GM23248 (cell line): ENCODE measurements at regions not wholly inside any gene's neighbourhood (a gene's known extent, or its start where the extent isn't known, plus 50 kb on each side); places are given as distances from the start of the nearest gene placed in this dataset.

ENCODE experiments used
- EZH2 ChIP-seq: fragments of 200-600 bp; sonication (generic); IDR thresholded peaks from 2 replicates; pipeline ENCODE4 v1.6.1; 2018; ENCODE audit warnings: antibody characterized with exemption, mild to moderate bottlenecking; ENCODE audit not compliant: insufficient read depth, poor library complexity, severe bottlenecking
- EZH2phosphoT487 ChIP-seq: fragments of 200-600 bp; sonication (generic); IDR thresholded peaks from 2 replicates; pipeline ENCODE4 v1.6.1; 2018; ENCODE audit warnings: antibody characterized with exemption, moderate library complexity, mild to moderate bottlenecking, low read depth; ENCODE audit not compliant: insufficient read depth

GRCh38 chrX:35098419-35098818 is 155.8 kb downstream of the FAM47B start:
- no peak for TF ChIP-seq EZH2phosphoT487
- TF ChIP-seq EZH2 = no peak
